ENCODE measurements at regions not wholly inside any gene's neighbourhood (a gene's known extent, or its start where the extent isn't known, plus 50 kb on each side); places are given as distances from the start of the nearest gene placed in this dataset.

DNA sequence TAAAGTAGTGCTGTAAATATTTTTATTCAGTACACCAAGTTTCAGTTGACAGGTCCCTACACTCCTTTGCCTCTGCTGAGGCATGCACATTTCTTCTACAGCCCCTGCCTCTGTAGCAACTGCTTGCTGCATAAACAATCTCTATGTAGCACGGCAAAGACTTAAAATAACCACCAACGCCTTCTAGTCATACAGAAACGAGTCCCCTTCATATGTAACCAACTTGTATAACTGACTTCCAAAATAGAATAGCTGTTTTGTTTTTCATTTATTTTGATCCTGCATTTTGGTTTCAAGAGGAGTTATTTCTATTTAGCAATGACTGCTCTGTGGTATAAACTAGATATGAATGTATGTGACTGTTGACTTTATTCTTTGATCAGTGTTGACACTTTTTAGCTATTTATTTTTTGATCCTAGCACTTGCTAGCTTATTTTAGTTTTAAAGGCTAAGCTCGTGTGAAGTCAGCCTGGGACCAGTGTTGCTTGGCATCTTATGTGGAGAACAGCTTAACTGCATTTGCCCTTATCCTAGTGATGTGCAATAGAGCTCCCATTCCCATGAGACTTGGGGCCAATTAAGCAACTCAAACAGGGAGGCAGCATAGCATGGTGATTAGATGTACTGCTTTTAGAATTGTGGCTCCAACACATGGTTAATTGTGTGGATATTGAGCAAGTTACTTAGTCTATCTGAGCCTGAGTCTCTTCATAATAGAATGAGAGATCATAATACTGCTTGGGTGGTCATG is 79.6 kb downstream of the HRH4 start:
- no peak overlapping the region for H2AFZ ChIP-seq (replicated peaks; ENCODE audit: low read length, poor library complexity)
- TF ChIP-seq MAZ (IDR thresholded peaks at IDR 0.05; ENCODE audit: borderline replicate concordance, low read depth, low read length) (no peak), FOS (IDR thresholded peaks at IDR 0.05; ENCODE audit: low read depth, low read length) (no peak), MXI1 (IDR thresholded peaks at IDR 0.05; ENCODE audit: borderline replicate concordance, low read depth, low read length) (no peak), BHLHE40 (IDR thresholded peaks at IDR 0.05; ENCODE audit: low read depth, low read length) (no peak), CEBPB (IDR thresholded peaks at IDR 0.05; ENCODE audit: low read depth, low read length) (no peak), POLR2A (IDR thresholded peaks at IDR 0.05; ENCODE audit: low read depth, low read length) (no peak), RAD21 (IDR thresholded peaks at IDR 0.05; ENCODE audit: low read length) (no peak), RFX5 (IDR thresholded peaks at IDR 0.05; ENCODE audit: low read depth, low read length) (no peak), SMC3 (IDR thresholded peaks at IDR 0.05; ENCODE audit: low read depth, low read length) (no peak), RCOR1 (IDR thresholded peaks at IDR 0.05; ENCODE audit: insufficient replicate concordance, low read length) (no peak), CHD1 (IDR thresholded peaks at IDR 0.05; ENCODE audit: low read depth, low read length) (no peak), MAFK (IDR thresholded peaks at IDR 0.05; ENCODE audit: low read depth, low read length) (no peak), NFE2L2 (IDR thresholded peaks at IDR 0.05; ENCODE audit: low read depth, low read length) (no peak)
- TF ChIP-seq, protein P1, sequence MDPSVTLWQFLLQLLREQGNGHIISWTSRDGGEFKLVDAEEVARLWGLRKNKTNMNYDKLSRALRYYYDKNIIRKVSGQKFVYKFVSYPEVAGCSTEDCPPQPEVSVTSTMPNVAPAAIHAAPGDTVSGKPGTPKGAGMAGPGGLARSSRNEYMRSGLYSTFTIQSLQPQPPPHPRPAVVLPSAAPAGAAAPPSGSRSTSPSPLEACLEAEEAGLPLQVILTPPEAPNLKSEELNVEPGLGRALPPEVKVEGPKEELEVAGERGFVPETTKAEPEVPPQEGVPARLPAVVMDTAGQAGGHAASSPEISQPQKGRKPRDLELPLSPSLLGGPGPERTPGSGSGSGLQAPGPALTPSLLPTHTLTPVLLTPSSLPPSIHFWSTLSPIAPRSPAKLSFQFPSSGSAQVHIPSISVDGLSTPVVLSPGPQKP (IDR thresholded peaks at IDR 0.05; ENCODE audit: borderline replicate concordance, low read depth, low read length), result no peak
- TF ChIP-seq, protein P2, sequence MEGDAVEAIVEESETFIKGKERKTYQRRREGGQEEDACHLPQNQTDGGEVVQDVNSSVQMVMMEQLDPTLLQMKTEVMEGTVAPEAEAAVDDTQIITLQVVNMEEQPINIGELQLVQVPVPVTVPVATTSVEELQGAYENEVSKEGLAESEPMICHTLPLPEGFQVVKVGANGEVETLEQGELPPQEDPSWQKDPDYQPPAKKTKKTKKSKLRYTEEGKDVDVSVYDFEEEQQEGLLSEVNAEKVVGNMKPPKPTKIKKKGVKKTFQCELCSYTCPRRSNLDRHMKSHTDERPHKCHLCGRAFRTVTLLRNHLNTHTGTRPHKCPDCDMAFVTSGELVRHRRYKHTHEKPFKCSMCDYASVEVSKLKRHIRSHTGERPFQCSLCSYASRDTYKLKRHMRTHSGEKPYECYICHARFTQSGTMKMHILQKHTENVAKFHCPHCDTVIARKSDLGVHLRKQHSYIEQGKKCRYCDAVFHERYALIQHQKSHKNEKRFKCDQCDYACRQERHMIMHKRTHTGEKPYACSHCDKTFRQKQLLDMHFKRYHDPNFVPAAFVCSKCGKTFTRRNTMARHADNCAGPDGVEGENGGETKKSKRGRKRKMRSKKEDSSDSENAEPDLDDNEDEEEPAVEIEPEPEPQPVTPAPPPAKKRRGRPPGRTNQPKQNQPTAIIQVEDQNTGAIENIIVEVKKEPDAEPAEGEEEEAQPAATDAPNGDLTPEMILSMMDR (conservative IDR thresholded peaks at IDR 0.05; ENCODE audit: low read depth, low read length), result no peak
- TF ChIP-seq, protein P3, sequence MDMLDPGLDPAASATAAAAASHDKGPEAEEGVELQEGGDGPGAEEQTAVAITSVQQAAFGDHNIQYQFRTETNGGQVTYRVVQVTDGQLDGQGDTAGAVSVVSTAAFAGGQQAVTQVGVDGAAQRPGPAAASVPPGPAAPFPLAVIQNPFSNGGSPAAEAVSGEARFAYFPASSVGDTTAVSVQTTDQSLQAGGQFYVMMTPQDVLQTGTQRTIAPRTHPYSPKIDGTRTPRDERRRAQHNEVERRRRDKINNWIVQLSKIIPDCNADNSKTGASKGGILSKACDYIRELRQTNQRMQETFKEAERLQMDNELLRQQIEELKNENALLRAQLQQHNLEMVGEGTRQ (IDR thresholded peaks at IDR 0.05; ENCODE audit: low read depth, low read length), result no peak
- H2AK9ac ChIP-seq (replicated peaks; ENCODE audit: low read depth, low read length, poor library complexity), result no peak overlapping the region
- H2BK20ac ChIP-seq (ENCODE audit: low read depth, low read length), result no peak overlapping the region
- no peaks in the 10 kb centered on the region for H4K20me1 ChIP-seq (ENCODE audit: insufficient read depth, low read length)
- no peak overlapping the region for H3K14ac ChIP-seq (replicated peaks; ENCODE audit: low read depth, low read length)
- peaks cover 25% of the 10 kb centered on the region for H3K27me3 ChIP-seq (ENCODE audit: control insufficient read depth, insufficient read depth, low read length)
- ChIA-PET CTCF (no interaction called here), POLR2A (ENCODE audit: unreplicated experiment) (no interaction called here)
- no peak overlapping the region for H3K27ac ChIP-seq (ENCODE audit: insufficient read depth, low read length)
- H2BK120ac ChIP-seq (ENCODE audit: low read depth, low read length), result no peak overlapping the region
- H4K8ac ChIP-seq (ENCODE audit: low read depth in 2 of 2, low read length in 2 of 2), result no peak overlapping the region
- in situ Hi-C loops (cut with MboI; ENCODE audit: low sequenced_read_pairs) (no loop called here), dilution Hi-C loops (cut with HindIII; ENCODE audit: low sequenced_read_pairs, unreplicated experiment) (no loop called here), intact Hi-C loops (cut with micrococcal nuclease) (loop anchor here (10.0 kb wide), 1 partner anchor 1355 kb away; no protein-coding TSS in a partner anchor)
- H4K91ac ChIP-seq (ENCODE audit: insufficient read depth, low read depth, low read length), result no peak overlapping the region
- no peak overlapping the region for H3K23ac ChIP-seq (ENCODE audit: low read depth, low read length)
- ATAC-seq (ENCODE audit: low read depth) (no peak), DNase-seq (no peak)
- no peak overlapping the region for H4K5ac ChIP-seq (ENCODE audit: low read depth, low read length)
- no peak overlapping the region for H3K56ac ChIP-seq (ENCODE audit: extremely low read depth, insufficient read depth, low read length)
- no peaks in the 10 kb centered on the region for H3K36me3 ChIP-seq (ENCODE audit: control insufficient read depth, insufficient read depth, low read length)
- H2BK5ac ChIP-seq (ENCODE audit: low read depth, low read length, poor library complexity, severe bottlenecking), result no peak overlapping the region
- no peaks in the 10 kb centered on the region for H3K79me1 ChIP-seq (ENCODE audit: low read depth in 1 of 2, low read length in 2 of 2)
- no peak overlapping the region for H3K4me2 ChIP-seq (ENCODE audit: low read depth, low read length)
- no peak overlapping the region for H3K18ac ChIP-seq (ENCODE audit: low read depth, low read length)
- no peaks in the 10 kb centered on the region for H3K9me1 ChIP-seq (ENCODE audit: insufficient read depth, low read length)
- no peak overlapping the region for H3K4ac ChIP-seq (ENCODE audit: low read depth, low read length)
- WGBS, 2 experiments (ENCODE audit: extremely low coverage in 2 of 2, insufficient read length in 1 of 2), result no CpG with 5 or more reads among the region's 4 CpGs
- no TSS peak for BruUV-seq (replicated peaks)
- H2BK15ac ChIP-seq (ENCODE audit: low read depth, low read length), result no peak overlapping the region
- H3K4me3 ChIP-seq (ENCODE audit: insufficient read depth, low read depth, low read length), result no peak overlapping the region
- no peak overlapping the region for H3K9ac ChIP-seq (ENCODE audit: low read depth, low read length)
- no peaks in the 10 kb centered on the region for H3K4me1 ChIP-seq (ENCODE audit: control insufficient read depth, insufficient read depth, low read length)
- no peaks in the 10 kb centered on the region for H3K9me3 ChIP-seq (ENCODE audit: control insufficient read depth, insufficient read depth, low read length)
- H2AK5ac ChIP-seq (ENCODE audit: low read depth, low read length), result no peak overlapping the region
